ENCODE measurements at regions not wholly inside any gene's neighbourhood (a gene's known extent, or its start where the extent isn't known, plus 50 kb on each side); places are given as distances from the start of the nearest gene placed in this dataset.

DNA sequence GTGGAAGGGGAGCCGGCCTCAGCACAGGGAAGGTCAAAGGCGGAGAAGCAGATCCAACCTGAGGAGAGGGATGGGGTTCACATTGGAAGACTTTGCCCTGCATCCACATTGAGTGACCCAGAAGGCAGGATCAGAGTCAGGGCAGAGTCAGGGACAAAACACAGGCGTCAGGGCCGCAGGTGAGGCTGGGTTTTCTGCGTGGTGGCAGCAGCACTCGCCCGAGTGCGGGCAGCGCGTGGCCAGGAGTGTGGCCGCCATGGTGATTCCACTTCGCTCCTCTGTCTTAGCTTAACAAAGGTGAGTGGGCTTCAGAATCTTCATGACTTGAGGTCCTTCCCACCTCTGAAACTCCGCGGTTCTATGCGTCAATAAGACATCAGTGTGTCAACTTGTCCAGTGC, 476.9 kb upstream of the SMIM21 start:
- no peak for DNase-seq (ENCODE audit: low spot score)

DNA sequence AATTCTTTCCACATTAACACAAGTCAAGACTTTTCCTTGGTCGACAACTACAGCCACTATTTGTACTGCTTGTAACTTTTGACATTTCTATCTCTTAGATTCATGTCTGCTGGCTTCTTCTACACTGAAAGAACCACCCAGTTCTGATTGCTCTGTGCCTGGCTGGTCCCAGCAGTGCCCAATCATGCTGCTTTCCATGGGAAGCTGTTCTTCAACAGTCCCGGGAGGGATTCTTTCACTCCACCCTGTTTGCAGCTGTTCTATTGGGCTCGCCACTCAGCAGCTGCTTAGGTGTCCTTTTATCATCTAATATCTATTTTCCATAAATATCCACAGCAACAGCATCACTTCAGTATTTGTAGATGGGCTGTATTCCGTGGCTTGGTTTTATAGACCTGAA, 471.1 kb upstream of the SMIM21 start:
- DNase-seq (ENCODE audit: low spot score) = no peak

DNA sequence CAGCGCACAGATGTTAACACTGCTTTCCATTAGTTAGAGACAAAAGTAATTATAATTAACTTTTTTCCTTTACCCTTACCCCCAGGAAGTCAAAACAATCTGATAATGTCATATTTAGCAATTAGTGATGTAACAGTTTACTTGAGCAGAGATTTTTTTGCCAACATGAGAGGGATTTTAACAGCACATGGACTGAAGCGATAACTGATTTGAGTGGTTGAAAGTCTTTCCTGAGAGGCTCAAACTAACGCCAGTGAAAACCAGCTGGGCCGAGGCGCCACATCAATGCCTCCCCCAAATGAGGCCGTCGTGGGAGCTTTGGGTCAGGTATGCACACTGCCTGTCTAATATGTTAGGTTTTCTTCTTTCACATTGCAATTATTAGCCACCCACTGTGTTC, 469.9 kb upstream of the SMIM21 start:
- DNase-seq (ENCODE audit: low spot score) = no peak

DNA sequence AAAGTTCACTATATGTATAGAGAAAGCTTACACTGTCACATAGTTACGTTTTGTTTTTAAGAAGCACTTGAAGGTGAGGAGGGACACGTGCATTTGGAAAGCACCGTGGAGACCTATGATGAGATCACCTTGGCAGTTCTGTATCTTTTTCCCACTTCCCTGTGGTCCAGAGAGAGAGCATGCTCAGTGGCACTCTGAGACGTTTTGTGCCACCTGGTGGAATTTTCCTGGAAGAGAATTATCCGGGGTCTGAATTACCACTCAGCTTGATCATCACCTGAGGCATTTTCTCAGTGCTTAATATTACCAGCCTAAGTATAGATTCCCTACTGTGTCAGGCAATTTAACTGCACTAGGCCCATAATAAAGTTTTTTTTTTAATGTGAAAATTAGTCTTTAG, 469.4 kb upstream of the SMIM21 start:
- DNase-seq (ENCODE audit: low spot score) = peak; percentile 9

DNA sequence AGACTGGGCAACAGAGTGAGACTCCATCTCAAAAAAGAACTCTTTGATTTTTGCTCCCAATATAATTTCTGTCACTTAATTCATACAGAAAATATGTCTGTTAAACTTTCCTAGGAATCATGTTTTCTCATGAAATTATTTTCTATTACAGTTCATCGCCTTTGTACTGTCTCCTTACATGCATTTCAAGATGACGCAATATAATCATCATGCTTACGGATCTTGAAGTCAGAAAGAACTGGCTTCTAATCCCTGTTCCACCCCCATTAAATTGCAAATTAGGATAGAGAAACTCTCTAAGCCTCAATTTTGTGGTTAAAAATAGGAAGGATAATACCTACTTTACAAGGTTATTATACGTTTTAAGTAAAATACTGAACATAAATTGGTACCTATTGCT, 467.6 kb upstream of the SMIM21 start:
- no peak for DNase-seq (ENCODE audit: low spot score)

DNA sequence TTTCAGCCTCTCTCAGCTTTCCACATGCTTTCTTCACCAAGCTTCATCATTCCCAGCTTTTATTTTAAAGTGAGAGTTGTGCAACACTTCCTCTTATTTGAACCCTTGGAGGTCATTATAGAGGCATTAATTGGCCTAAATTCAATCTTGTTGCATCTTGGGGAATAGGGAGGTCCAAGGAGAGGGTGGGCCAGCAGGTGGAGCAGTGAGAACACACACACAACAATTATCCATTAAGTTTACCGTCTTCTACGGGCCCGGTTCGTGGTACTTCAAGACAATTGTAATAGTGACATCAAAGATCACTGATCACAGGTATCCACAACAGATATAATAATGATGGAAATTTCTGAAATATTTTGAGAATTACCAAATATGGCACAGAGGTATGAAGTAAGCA, 457.2 kb upstream of the SMIM21 start:
- no peak for DNase-seq (ENCODE audit: low spot score)

DNA sequence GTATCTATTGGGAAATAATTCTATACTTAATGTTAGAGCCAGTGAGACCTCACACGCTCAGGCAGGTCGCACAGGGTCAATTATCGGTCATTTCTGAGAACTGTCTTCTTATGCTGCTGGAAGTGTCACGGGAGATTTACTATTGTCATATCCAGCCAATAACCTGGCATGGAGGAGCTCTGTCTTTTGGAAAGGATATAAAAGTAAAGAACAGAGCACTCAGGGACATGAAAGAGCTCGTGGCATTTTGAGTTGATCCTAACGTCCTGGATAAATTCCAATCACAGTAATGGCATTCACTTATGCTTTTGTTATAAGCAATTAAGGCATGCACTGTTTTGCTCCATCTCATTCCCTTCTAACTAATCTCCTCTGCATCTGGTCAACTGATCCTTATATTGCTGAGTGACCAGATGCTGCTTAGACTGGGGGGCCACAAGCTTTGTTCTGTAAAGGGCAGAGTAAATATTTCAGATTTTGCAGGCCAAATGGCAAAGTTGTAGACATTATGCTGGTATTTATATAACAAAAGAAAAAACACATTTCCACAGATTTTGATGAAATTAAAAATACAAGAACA, 453.5 kb upstream of the SMIM21 start:
- no peak for DNase-seq (ENCODE audit: low spot score)

DNA sequence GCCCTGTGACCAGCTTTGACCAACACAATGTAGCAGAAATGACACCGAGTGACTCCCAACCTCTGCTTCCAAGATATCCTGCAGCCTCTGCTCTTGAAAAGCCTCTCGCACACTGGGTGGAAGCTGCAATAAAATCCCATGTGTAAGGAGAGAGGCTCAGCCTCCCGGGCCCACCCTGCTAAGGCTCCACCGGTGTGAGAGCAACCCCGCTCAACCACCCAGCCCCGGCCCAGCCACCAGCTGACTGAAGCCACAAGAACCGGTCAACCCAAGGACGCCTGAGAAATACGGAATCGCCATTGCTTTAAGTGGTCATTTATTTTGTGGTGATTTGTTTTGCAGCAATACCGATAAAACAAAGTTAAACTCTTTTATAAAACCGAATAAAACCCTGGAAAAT, 452.8 kb upstream of the SMIM21 start:
- no peak for DNase-seq (ENCODE audit: low spot score)

DNA sequence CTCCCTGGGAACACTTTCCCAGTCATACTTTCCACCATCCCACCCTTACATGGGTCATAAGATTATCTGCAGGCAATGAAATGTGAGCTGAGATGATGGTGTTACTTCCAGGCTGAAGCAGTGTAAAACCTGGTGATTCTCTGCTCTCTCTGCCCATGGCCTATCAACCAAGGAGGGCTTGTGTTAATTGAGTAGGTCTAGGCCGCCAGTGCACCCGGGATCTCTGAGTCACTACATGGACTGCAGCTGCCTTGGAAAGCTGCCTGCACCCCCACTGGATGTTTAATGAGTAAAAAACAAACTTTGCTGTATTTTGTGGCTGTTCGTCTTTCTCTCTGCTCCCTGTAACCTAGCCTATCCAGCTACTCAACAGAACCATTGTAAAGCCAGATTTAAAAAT, 451.7 kb upstream of the SMIM21 start:
- no peak for DNase-seq (ENCODE audit: low spot score)

DNA sequence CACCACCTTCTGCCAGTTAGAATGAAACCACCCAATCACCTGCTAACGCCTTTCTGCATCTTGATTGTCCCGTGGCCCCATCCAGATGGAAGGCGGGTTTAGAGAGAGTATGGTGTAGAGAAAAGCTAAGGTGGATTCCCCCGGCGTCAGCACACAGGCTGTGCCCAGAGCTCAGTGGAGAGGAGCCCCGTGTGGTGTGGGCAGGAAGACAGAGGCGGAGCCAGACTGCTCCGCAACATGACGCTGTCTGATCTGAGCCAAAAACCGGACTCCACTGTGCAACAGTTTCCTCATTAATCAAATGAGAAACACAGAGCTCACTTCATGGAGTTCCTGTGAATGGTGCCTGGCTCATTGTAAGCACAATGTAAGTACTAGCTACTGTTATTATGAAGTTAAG, 448.1 kb upstream of the SMIM21 start:
- DNase-seq (ENCODE audit: low spot score) = no peak

DNA sequence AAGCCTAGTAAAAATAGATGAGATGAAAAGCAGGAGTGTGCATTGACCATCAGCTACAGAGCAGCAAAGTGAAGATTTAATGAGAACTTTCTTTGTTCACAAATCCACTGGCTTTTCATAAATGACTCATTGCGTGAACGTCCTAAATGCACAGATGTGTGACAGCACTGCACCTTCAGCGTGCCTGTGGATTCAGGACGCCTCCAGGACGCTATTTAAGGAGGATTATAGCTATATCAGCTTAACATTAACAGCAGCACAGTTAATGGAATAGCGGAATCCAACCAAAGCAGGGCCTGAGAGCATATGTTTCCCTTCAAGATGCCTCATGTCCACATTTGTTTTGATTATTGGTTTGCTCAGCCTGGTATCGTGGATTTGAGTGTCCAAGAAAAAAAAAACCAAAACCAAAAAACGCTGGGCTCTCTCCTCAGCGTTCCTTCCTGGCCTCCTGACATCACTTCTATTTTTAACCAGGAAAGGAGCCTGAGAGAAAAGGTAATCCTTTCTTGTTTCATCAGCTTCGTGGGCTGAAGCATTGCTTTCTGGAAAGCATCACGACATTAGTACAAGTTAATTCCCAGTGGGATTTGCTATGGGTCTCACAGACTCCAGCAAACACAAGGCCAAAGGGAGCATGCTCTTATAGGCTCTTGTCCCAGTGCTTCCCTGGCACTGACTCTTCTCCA, 447.0 kb upstream of the SMIM21 start:
- DNase-seq (ENCODE audit: low spot score) = no peak

DNA sequence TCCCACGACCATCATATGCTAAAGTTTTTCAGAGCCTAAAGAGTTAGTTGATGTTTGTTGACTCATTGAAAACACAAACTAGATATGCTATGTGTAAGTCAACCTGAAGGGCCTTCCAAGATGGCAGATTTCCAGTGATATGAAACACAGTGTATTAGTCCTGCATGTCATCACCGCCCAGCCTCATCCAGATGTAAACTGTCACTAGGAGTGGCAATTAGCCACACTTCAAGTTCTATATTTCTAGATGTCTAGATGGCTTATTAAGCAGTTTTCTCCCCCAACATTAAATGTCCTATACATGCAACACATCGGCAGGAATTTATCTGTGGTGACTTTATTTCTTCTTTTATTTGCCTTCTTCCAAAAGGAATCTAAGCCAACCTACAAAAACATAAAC, 444.1 kb upstream of the SMIM21 start:
- no peak for DNase-seq (ENCODE audit: low spot score)

DNA sequence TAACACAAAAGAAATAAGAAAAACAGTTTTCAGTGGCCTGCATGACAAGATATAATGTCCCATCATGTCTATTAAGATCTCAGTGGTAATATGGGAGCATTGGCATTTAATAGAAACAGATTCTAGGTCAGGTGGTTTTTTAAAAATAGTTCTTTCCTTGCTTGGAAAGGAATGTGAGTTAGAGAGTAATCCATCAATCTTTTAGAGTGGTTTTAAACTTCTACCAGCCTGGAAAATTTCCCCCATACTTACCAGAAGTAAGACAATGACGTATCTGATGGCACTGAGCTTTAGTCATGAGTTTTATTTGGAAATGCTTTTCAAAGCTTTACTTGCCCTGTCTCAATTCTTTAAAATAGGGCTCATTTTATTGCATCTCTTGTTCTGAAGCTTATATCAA, 441.7 kb upstream of the SMIM21 start:
- DNase-seq (ENCODE audit: low spot score) = no peak

DNA sequence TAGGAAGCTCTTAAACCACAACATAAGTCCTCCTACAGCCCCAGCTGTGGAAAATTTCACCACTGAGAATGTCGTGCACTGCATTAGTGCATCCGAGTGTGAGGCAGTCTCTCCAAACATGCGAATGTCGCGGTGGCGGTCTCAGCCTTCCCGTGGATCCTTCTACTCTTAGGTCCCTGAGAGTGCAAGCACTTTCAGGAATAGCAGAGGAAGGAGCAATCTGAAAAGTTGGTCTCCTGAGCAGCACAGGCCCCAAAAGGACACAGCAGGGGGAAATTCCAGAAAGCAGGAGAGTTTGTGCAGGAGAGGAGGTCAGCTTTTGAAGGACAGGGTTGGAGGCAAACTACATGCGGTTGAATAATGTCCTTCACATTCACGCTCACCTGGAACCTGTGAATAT, 440.5 kb upstream of the SMIM21 start:
- no peak for DNase-seq (ENCODE audit: low spot score)

DNA sequence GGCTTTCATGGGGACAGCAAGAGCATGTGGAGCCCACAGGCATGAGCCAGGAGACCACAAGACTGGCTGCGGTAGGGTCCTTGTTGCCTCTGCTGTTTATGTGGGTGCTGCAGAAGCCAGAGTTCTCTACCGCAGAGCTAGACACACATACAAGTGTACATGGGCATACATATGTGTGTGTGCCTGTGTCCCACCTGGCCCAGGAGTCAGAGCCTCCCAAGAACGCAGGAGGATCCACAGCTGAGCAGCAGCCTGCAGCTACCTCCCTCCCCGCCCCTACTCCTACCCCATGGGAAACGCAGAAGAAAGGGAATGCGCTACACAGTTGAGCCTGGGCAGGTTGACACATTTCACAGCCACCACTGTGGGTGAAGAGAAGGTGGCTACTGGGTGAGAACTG, 438.1 kb upstream of the SMIM21 start:
- DNase-seq (ENCODE audit: low spot score) = no peak

DNA sequence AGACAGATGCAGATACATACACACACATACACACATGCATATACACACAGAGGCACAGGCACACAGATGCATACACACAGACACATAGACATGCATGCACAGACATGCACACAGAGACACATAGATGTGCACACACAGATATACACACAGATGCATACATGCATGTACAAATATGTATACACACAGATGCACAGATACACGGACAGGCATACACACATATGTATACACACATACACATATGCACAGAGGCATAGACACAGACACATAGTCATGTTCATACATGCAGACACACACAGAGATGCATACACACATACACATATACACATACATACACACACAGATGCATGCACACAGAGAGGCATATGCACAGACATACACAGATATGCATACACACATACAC, 437.3 kb upstream of the SMIM21 start:
- no peak for DNase-seq (ENCODE audit: low spot score)

DNA sequence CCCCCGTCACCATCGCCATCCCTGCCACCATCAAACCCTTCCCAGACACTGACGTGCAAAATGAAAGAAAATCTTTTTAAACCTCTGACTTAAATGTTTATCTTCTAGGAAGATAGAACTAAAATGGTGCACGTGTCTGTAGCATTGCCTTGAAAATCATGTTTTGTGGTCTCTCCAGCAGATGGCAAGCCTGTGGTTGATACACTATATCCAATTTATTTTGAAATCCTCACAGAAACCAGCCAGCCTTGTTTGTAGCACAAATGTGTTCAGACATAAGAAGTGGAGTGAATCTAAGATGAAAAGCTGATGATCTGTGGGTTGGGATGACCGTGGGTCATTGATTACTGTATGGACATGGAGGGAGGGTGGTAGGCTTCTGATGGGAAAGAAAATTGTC, 436.2 kb upstream of the SMIM21 start:
- DNase-seq (ENCODE audit: low spot score) = no peak

DNA sequence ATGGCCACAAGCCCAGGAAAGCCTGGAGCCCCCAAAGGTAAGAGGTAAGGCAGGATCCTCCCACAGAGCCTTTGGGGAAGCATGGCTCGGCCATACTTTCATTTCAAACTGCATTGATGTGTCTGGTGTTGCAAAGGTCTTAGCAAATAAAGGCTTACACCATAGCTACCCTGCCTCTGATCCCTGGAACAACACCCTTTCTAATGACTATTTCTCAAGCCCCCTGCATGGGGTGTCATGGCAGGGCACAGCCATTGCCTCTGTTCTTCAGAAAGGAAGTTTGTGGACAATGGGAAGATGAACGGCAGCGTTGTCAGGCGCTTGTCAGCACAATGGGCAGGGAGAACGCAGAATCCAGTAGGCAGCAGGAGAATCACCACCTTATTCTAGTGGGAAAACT, 435.0 kb upstream of the SMIM21 start:
- DNase-seq (ENCODE audit: low spot score) = no peak

DNA sequence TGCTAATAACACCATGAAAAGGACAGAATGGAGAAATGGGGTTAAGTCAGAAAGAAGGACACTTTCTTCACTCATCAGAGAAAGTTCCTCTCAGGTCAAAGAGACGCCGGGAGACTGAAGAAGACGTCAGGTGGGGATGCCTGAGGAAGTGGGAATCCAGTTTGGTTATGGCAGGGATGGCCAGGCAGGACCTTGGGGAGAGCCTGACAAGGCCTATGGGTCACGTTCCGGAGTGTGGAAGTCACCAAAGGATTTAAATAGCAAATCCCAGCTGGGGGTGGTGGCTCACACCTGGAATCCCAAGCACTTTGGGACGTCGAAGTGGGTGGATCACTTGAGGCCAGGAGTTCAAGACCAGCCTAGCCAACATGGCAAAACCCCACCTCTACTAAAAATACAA, 432.7 kb upstream of the SMIM21 start:
- no peak for DNase-seq (ENCODE audit: low spot score)

DNA sequence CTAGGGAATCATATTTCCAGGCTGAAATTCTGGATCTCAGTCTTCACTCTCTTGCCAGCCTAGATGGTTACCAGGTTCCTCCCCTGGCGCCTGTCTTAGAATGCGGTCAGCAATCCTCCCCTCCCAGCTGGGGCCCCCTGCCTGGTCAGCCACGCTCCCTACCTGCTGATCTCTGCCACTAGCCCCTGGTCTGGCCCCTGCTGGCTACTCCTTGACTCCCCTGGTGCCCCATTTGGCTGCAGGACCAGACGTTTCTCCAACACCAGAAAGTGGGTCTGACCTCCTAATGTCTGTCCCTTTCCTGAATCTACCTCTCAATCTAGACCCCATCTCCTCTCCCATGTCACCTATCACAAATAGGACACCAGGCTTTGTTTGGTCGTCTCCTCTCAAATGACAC, 432.0 kb upstream of the SMIM21 start:
- no peak for DNase-seq (ENCODE audit: low spot score)

DNA sequence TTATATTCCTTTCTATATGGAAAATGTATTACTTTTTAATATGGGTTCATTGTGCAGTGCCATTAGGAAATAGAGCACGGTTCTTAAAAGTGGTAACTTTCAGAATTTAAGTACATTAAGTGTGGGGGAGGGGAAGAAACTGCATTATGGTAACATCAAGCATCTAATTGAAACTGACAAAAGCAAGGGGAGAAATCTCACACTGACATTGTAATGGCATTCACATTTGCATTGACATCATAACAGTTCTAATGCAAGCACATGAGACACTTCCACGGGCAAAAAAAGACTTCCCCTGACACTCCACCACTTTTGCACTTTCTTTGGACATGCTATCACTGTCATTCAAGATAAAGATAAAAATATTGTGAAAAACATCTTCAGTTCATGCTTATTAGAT, 431.3 kb upstream of the SMIM21 start:
- DNase-seq (ENCODE audit: low spot score) = no peak

DNA sequence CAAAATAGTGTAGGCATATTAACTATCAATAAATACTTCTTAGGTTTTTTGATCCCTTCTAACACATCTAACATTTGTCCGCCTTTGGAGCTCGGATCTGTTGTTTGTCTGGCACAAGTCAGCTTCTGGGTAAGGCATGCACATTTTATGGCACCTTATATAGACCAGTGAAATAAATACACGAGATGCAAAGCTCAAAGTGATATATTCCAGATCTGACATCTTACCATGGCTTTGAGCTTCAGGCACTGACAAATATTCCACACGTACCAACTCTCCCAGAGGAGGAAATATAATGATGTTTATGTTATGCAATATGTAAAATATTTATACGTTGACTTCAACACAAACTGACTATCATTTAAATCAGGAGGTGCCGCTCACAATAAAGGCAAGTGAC, 430.1 kb upstream of the SMIM21 start:
- no peak for DNase-seq (ENCODE audit: low spot score)

DNA sequence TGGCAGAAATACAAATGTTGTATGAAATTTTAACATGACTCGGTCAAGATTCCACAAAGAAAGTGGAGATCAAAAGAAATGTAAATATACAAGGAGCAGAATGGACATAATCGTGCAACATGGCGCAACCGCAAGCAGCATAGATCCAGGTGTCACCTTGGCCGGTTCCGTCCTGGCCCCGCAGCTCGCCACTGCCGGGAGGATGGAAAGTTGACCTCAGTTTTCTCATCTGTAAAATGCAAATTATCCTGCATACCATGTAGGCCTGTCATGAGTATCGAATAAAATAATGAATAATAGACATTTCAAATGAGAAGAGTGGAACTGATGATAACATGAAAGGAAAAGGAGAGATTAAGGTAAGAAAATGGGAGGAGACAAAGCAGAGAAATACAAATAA, 427.3 kb upstream of the SMIM21 start:
- no peak for DNase-seq (ENCODE audit: low spot score)

DNA sequence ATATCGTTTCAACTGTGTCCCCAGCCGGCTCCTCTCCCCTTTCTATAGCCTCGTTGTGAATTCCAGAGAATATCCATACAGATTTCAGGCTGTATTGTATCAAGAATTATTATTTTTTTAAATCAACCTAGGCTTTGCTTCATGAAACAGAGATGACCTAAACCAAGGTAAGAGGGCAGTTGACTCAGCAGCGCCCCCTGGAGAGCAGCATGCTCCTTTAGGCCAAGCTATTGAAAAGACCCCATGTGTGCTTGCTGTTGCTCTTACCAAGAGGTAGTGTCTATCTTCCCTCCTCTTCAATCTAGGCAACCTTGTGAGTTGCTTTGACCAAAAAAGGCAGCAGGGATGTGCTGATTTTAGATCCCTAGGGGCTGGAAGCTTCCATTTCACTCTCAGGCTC, 426.7 kb upstream of the SMIM21 start:
- no peak for DNase-seq (ENCODE audit: low spot score)

DNA sequence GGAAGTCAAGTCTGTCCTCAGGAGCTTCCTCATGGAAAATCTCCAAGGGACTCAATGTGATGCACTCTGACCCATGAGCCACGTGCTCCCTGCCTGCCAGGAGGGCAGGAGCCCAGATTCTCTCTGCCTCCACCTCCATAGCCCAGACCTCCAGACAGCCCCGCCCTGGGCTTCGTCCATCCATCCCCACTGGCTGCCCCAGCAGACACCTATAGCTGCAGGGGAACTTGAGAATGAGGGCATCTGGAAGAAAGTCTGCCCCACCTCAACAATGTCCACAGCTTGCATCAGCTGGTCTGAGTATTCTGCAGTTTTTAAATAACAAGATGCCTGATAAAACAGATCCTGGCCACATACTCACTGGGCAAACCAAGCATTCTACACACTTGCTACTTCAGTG, 418.8 kb upstream of the SMIM21 start:
- DNase-seq (ENCODE audit: low spot score) = no peak
